SK-MEL-5 (cell line): ENCODE measurements at regions not wholly inside any gene's neighbourhood (a gene's known extent, or its start where the extent isn't known, plus 50 kb on each side); places are given as distances from the start of the nearest gene placed in this dataset.
A peak's percentile ranks its signal among the peaks of the same experiment; 100 is the strongest.

Experiments
- DNase-seq: peaks from one replicate; pipeline ENCODE4 v3.0.0-alpha.2; 2016; ENCODE audit warnings: low read depth, low spot score
- in situ Hi-C: cut with HindIII; loops from 2 replicates; pipeline ENCODE4 v1.10.0; 2016; ENCODE audit warnings: low sequenced_read_pairs, high pct_unique_total_duplicates, low pct_unique_long_range_greater_than_20kb

- in situ Hi-C loops: no loop called here
- DNase-seq: no peak
These were observed 62.9 kb upstream of the TTC34 start for GRCh38 chr1:2864203-2864905.

- in situ Hi-C loops: no loop called here
These were observed 63.5 kb upstream of the TTC34 start for GRCh38 chr1:2865000-2865399.

GRCh38 chr1:2865571-2866421 lies 64.3 kb upstream of the TTC34 start:
- no peak for DNase-seq
- in situ Hi-C loops: no loop called here

More at GRCh38 chr1:2865000-2865399, 63.5 kb upstream of the TTC34 start:
- DNase-seq: no peak

GRCh38 chr1:2866422-2867086 lies 65.1 kb upstream of the TTC34 start:
- DNase-seq: no peak
- in situ Hi-C loops: no loop called here

- DNase-seq: no peak
- in situ Hi-C loops: no loop called here
These were observed 65.6 kb upstream of the TTC34 start for GRCh38 chr1:2867087-2867425.

GRCh38 chr1:2867861-2868260 lies 66.4 kb upstream of the TTC34 start:
- in situ Hi-C loops: no loop called here
- DNase-seq: no peak

- in situ Hi-C loops: no loop called here
- DNase-seq: no peak
These were observed 67.2 kb upstream of the TTC34 start for GRCh38 chr1:2868571-2869195.

- in situ Hi-C loops: no loop called here
- no peak for DNase-seq
These were observed 69.8 kb upstream of the TTC34 start for GRCh38 chr1:2871246-2871815.

- no peak for DNase-seq
- in situ Hi-C loops: no loop called here
These were observed 72.7 kb upstream of the TTC34 start for GRCh38 chr1:2874207-2874606.

GRCh38 chr1:2874607-2875480 lies 73.4 kb upstream of the TTC34 start:
- in situ Hi-C loops: no loop called here
- no peak for DNase-seq

- in situ Hi-C loops: no loop called here
- DNase-seq: peak; percentile 12
These were observed 74.4 kb upstream of the TTC34 start for GRCh38 chr1:2875707-2876561.

- no peak for DNase-seq
- in situ Hi-C loops: no loop called here
These were observed 75.4 kb upstream of the TTC34 start for GRCh38 chr1:2876846-2877245.

GRCh38 chr1:2877391-2877790 lies 75.9 kb upstream of the TTC34 start:
- in situ Hi-C loops: no loop called here
- no peak for DNase-seq

- DNase-seq: no peak
- in situ Hi-C loops: no loop called here
These were observed 77.1 kb upstream of the TTC34 start for GRCh38 chr1:2878591-2878990.

GRCh38 chr1:2879026-2879425 lies 77.5 kb upstream of the TTC34 start:
- DNase-seq: no peak
- in situ Hi-C loops: no loop called here

- DNase-seq: no peak
- in situ Hi-C loops: no loop called here
These were observed 78.1 kb upstream of the TTC34 start for GRCh38 chr1:2879591-2879990.
